ENCODE measurements at regions not wholly inside any gene's neighbourhood (a gene's known extent, or its start where the extent isn't known, plus 50 kb on each side); places are given as distances from the start of the nearest gene placed in this dataset.

- DNase-seq (ENCODE audit: low read depth, low spot score) = no peak
- dilution Hi-C loops (cut with MboI; ENCODE audit: extremely low pct_ligation_motif_present, low sequenced_read_pairs) = no loop called here
- H3K27ac ChIP-seq (ENCODE audit: control insufficient read depth, insufficient read depth, low read length) = no peak overlapping the region
Measured at GRCh38 chr2:139652385-139652784, 872.2 kb upstream of the NXPH2 start.

GRCh38 chr2:139645617-139646016, 865.4 kb upstream of the NXPH2 start:
- H3K9me3 ChIP-seq (ENCODE audit: control insufficient read depth, low read depth, low read length) = no peaks in the 10 kb centered on the region
- no peaks in the 10 kb centered on the region for H3K36me3 ChIP-seq (ENCODE audit: control insufficient read depth in 2 of 2, extremely low read depth in 1 of 2, insufficient read depth in 2 of 2, low read length in 2 of 2)
- H3K4me2 ChIP-seq (ENCODE audit: control insufficient read depth, extremely low read depth, insufficient read depth, low read depth, low read length) = no peak overlapping the region
- TF ChIP-seq CTCF (optimal IDR thresholded peaks at IDR 0.05 in 1 of 3, IDR thresholded peaks at IDR 0.05 in 1 of 3, conservative IDR thresholded peaks at IDR 0.05 in 1 of 3; ENCODE audit: extremely low read depth in 1 of 3, insufficient read depth in 2 of 3, low read length in 3 of 3) = no peak
- no peak for TF ChIP-seq EZH2 (IDR thresholded peaks at IDR 0.05; ENCODE audit: low read length)
- H3K79me2 ChIP-seq (ENCODE audit: control insufficient read depth, insufficient read depth, low read length) = no peaks in the 10 kb centered on the region
- FAIRE-seq (no peak), DNase-seq (ENCODE audit: low read depth, low spot score) (no peak)
- no peaks in the 10 kb centered on the region for H4K20me1 ChIP-seq (ENCODE audit: control insufficient read depth, extremely low read depth, insufficient read depth, low read length)
- H3K9me1 ChIP-seq (ENCODE audit: control insufficient read depth, extremely low read depth, insufficient read depth, low read length) = no peaks in the 10 kb centered on the region
- no peak overlapping the region for H2AFZ ChIP-seq (ENCODE audit: control insufficient read depth, low read length)
- H3K9ac ChIP-seq (ENCODE audit: control insufficient read depth, extremely low read depth, insufficient read depth, low read length) = no peak overlapping the region
- H3K27me3 ChIP-seq (ENCODE audit: control insufficient read depth, extremely low read depth, insufficient read depth, low read length) = no peaks in the 10 kb centered on the region
- no peaks in the 10 kb centered on the region for H3K4me1 ChIP-seq (ENCODE audit: control insufficient read depth, extremely low read depth, insufficient read depth, low read length)
- H3K27ac ChIP-seq (ENCODE audit: control insufficient read depth, insufficient read depth, low read length) = no peak overlapping the region
- dilution Hi-C loops (cut with MboI; ENCODE audit: extremely low pct_ligation_motif_present, low sequenced_read_pairs) = no loop called here
- no peak overlapping the region for H3K4me3 ChIP-seq (ENCODE audit: control insufficient read depth in 2 of 3, extremely low read depth in 1 of 3, insufficient read depth in 2 of 3, low read depth in 1 of 3, low read length in 3 of 3)

More at GRCh38 chr2:139652385-139652784, 872.2 kb upstream of the NXPH2 start:
- H3K4me2 ChIP-seq (ENCODE audit: control insufficient read depth, extremely low read depth, insufficient read depth, low read depth, low read length) = no peak overlapping the region
- no peak overlapping the region for H2AFZ ChIP-seq (ENCODE audit: control insufficient read depth, low read length)
- no peak overlapping the region for H3K9ac ChIP-seq (ENCODE audit: control insufficient read depth, extremely low read depth, insufficient read depth, low read length)
- H3K4me1 ChIP-seq (ENCODE audit: control insufficient read depth, extremely low read depth, insufficient read depth, low read length) = no peaks in the 10 kb centered on the region
- no peaks in the 10 kb centered on the region for H3K9me1 ChIP-seq (ENCODE audit: control insufficient read depth, extremely low read depth, insufficient read depth, low read length)
- H3K36me3 ChIP-seq (ENCODE audit: control insufficient read depth in 2 of 2, extremely low read depth in 1 of 2, insufficient read depth in 2 of 2, low read length in 2 of 2) = no peaks in the 10 kb centered on the region
- no peak overlapping the region for H3K4me3 ChIP-seq (ENCODE audit: control insufficient read depth in 2 of 3, extremely low read depth in 1 of 3, insufficient read depth in 2 of 3, low read depth in 1 of 3, low read length in 3 of 3)
- H3K9me3 ChIP-seq (ENCODE audit: control insufficient read depth, low read depth, low read length) = no peaks in the 10 kb centered on the region
- H3K27me3 ChIP-seq (ENCODE audit: control insufficient read depth, extremely low read depth, insufficient read depth, low read length) = no peaks in the 10 kb centered on the region
- FAIRE-seq = no peak
- no peaks in the 10 kb centered on the region for H3K79me2 ChIP-seq (ENCODE audit: control insufficient read depth, insufficient read depth, low read length)
- H4K20me1 ChIP-seq (ENCODE audit: control insufficient read depth, extremely low read depth, insufficient read depth, low read length) = no peaks in the 10 kb centered on the region
- TF ChIP-seq EZH2 (IDR thresholded peaks at IDR 0.05; ENCODE audit: low read length) (no peak), CTCF (optimal IDR thresholded peaks at IDR 0.05 in 1 of 3, IDR thresholded peaks at IDR 0.05 in 1 of 3, conservative IDR thresholded peaks at IDR 0.05 in 1 of 3; ENCODE audit: extremely low read depth in 1 of 3, insufficient read depth in 2 of 3, low read length in 3 of 3) (no peak)
